Mammary epithelial cell (primary cell): ENCODE measurements at regions not wholly inside any gene's neighbourhood (a gene's known extent, or its start where the extent isn't known, plus 50 kb on each side); places are given as distances from the start of the nearest gene placed in this dataset.

ENCODE experiments used
- EZH2 ChIP-seq: IDR thresholded peaks from 2 replicates; pipeline ENCODE4 v1.6.1; 2012; ENCODE audit warnings: low read length, inconsistent platforms, borderline replicate concordance
- TF ChIP-seq, protein P1 (sequence below), 2 donors: IDR thresholded peaks in 1 of 2; conservative IDR thresholded peaks in 1 of 2; 2 replicates each; pipeline ENCODE4 v1.5.1; 2011 to 2012; ENCODE audit warnings: inconsistent platforms in 2 of 2, low read length in 2 of 2, mild to moderate bottlenecking in 2 of 2, control low read depth in 1 of 2, low read depth in 1 of 2; ENCODE audit not compliant: insufficient read depth in 1 of 2; ENCODE audit errors: extremely low read depth in 1 of 2

DNA sequence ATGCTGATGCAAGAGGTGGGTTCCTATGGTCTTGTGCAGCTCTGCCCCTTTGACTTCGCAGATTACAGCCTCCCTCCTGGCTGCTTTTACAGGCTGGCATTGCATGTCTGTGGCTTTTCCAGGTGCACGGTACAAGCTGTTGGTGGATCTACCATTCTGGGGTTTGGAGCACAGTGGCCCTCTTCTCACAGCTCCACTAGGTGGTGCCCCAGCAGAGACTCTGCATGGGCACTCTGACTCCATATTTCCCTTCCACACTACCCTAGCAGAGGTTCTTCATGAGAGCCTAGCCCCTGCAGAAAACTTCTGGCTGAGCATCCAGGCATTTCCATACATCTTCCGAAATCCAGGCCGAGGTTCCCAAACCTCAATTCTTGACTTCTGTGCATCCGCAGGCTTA is 989.0 kb downstream of the PLA2G4A start:
- no peak for TF ChIP-seq EZH2
- TF ChIP-seq, protein P1, sequence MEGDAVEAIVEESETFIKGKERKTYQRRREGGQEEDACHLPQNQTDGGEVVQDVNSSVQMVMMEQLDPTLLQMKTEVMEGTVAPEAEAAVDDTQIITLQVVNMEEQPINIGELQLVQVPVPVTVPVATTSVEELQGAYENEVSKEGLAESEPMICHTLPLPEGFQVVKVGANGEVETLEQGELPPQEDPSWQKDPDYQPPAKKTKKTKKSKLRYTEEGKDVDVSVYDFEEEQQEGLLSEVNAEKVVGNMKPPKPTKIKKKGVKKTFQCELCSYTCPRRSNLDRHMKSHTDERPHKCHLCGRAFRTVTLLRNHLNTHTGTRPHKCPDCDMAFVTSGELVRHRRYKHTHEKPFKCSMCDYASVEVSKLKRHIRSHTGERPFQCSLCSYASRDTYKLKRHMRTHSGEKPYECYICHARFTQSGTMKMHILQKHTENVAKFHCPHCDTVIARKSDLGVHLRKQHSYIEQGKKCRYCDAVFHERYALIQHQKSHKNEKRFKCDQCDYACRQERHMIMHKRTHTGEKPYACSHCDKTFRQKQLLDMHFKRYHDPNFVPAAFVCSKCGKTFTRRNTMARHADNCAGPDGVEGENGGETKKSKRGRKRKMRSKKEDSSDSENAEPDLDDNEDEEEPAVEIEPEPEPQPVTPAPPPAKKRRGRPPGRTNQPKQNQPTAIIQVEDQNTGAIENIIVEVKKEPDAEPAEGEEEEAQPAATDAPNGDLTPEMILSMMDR (conservative IDR thresholded peaks at IDR 0.05 in 1 of 2, IDR thresholded peaks at IDR 0.05 in 1 of 2; ENCODE audit: extremely low read depth in 1 of 2, insufficient read depth in 1 of 2, low read depth in 1 of 2, low read length in 2 of 2): peak; percentile 17 to 50
